HEK293 (cell line): ENCODE measurements at regions not wholly inside any gene's neighbourhood (a gene's known extent, or its start where the extent isn't known, plus 50 kb on each side); places are given as distances from the start of the nearest gene placed in this dataset.

Source experiments
- CTCF ChIA-PET: fragments of 350-600 bp; formaldehyde crosslinking; extraction: SDS; loops from one replicate; lab custom pipeline; 2021; ENCODE audit warnings: antibody characterized with exemption; lab: Yijun Ruan, JAX
- POLR2A ChIA-PET: fragments of 300-600 bp; formaldehyde crosslinking; extraction: SDS; loops from one replicate; lab custom pipeline; 2020; ENCODE audit warnings: antibody characterized with exemption, inconsistent platforms; lab: Yijun Ruan, JAX
- H3K27ac ChIP-seq: fragments of 200-500 bp; sonication (Bioruptor generic); 2 replicates; pipeline ENCODE4 v1.5.1; 2014; ENCODE audit warnings: low read depth, low read length, control low read depth, inconsistent platforms; ENCODE audit errors: extremely low read depth
- H3K36me3 ChIP-seq, 2 experiments: fragments of 200-500 bp in 1 of 2; sonication (Bioruptor generic) in 1 of 2; 1 replicate in 1 of 2; 2 replicates in 1 of 2; pipeline ENCODE4 v1.5.1; 2014 to 2017; ENCODE audit warnings: inconsistent platforms in 2 of 2, low read length in 2 of 2; ENCODE audit not compliant: control insufficient read depth in 2 of 2, insufficient read depth in 1 of 2
- H3K4me1 ChIP-seq: fragments of 200-500 bp; sonication (Bioruptor generic); 2 replicates; pipeline ENCODE4 v1.5.1; 2014; ENCODE audit warnings: mild to moderate bottlenecking, low read length, inconsistent platforms; ENCODE audit not compliant: control insufficient read depth, insufficient read depth
- H3K4me3 ChIP-seq: 2 replicates; pipeline ENCODE4 v1.5.1; 2011; ENCODE audit warnings: low read depth, mild to moderate bottlenecking, control low read depth, low read length, moderate library complexity
- H3K9me3 ChIP-seq: fragments of 200-500 bp; sonication (Bioruptor generic); 2 replicates; pipeline ENCODE4 v1.5.1; 2014; ENCODE audit warnings: low read depth, low read length, inconsistent platforms; ENCODE audit not compliant: control insufficient read depth, insufficient read depth
- ELK4 ChIP-seq: IDR thresholded peaks from 2 replicates; pipeline ENCODE4 v1.6.1; 2011; ENCODE audit warnings: mild to moderate bottlenecking, low read depth, low read length, borderline replicate concordance
- HIC1 ChIP-seq: fragments of 450-650 bp; formaldehyde crosslinking; IDR thresholded peaks from 2 replicates; pipeline ENCODE4 v1.5.1; 2016; ENCODE audit warnings: missing biosample characterization, missing genetic modification characterization
- INSM2 ChIP-seq: fragments of 450-650 bp; formaldehyde crosslinking; IDR thresholded peaks from 2 replicates; pipeline ENCODE4 v1.5.1; 2016; ENCODE audit warnings: missing biosample characterization, missing genetic modification characterization
- MYNN ChIP-seq: fragments of 450-650 bp; formaldehyde crosslinking; IDR thresholded peaks from 2 replicates; pipeline ENCODE4 v1.5.1; 2016; ENCODE audit warnings: missing biosample characterization, missing genetic modification characterization, borderline replicate concordance
- PBX3 ChIP-seq: sonication (generic); formaldehyde crosslinking; IDR thresholded peaks from 2 replicates; pipeline ENCODE4 v1.8.1; 2022; ENCODE audit warnings: mild to moderate bottlenecking, moderate library complexity, missing genetic modification reagents
- SP2 ChIP-seq: fragments of 450-650 bp; formaldehyde crosslinking; IDR thresholded peaks from 2 replicates; pipeline ENCODE4 v1.5.1; 2016; ENCODE audit warnings: missing biosample characterization, missing genetic modification characterization
- TRIM28 ChIP-seq: IDR thresholded peaks from 2 replicates; pipeline ENCODE4 v1.6.1; 2011; ENCODE audit warnings: low read length, control low read depth, borderline replicate concordance
- ZFP37 ChIP-seq: fragments of 450-650 bp; formaldehyde crosslinking; IDR thresholded peaks from 2 replicates; pipeline ENCODE4 v1.5.1; 2016; ENCODE audit warnings: missing biosample characterization, missing genetic modification characterization
- ZNF112 ChIP-seq: fragments of 450-650 bp; formaldehyde crosslinking; IDR thresholded peaks from 2 replicates; pipeline ENCODE4 v1.5.0; 2017; ENCODE audit warnings: missing biosample characterization, missing genetic modification characterization
- ZNF121 ChIP-seq: fragments of 450-650 bp; formaldehyde crosslinking; IDR thresholded peaks from 2 replicates; pipeline ENCODE4 v1.5.1; 2016; ENCODE audit warnings: missing biosample characterization, missing genetic modification characterization
- ZNF132 ChIP-seq: fragments of 450-650 bp; formaldehyde crosslinking; IDR thresholded peaks from 2 replicates; pipeline ENCODE4 v1.5.1; 2017; ENCODE audit warnings: missing biosample characterization, missing genetic modification characterization, borderline replicate concordance
- ZNF146 ChIP-seq: fragments of 450-650 bp; formaldehyde crosslinking; IDR thresholded peaks from 2 replicates; pipeline ENCODE4 v1.5.1; 2016; ENCODE audit warnings: missing biosample characterization, missing genetic modification characterization
- ZNF184 ChIP-seq: fragments of 450-650 bp; IDR thresholded peaks from 2 replicates; pipeline ENCODE4 v1.5.1; 2018; ENCODE audit warnings: missing biosample characterization, mild to moderate bottlenecking, missing genetic modification characterization
- ZNF2 ChIP-seq: fragments of 450-650 bp; formaldehyde crosslinking; IDR thresholded peaks from 2 replicates; pipeline ENCODE4 v1.5.1; 2016; ENCODE audit warnings: missing biosample characterization, missing genetic modification characterization
- ZNF292 ChIP-seq: fragments of 450-650 bp; formaldehyde crosslinking; IDR thresholded peaks from 2 replicates; pipeline ENCODE4 v1.5.1; 2016; ENCODE audit warnings: low read depth, missing biosample characterization, missing genetic modification characterization, borderline replicate concordance
- ZNF366 ChIP-seq: fragments of 450-650 bp; formaldehyde crosslinking; conservative IDR thresholded peaks from 2 replicates; pipeline ENCODE4 v1.5.1; 2016; ENCODE audit warnings: missing biosample characterization, missing genetic modification characterization
- ZNF426 ChIP-seq: fragments of 450-650 bp; formaldehyde crosslinking; IDR thresholded peaks from 2 replicates; pipeline ENCODE4 v1.5.1; 2017; ENCODE audit warnings: missing biosample characterization, missing genetic modification characterization, mild to moderate bottlenecking, inconsistent platforms, moderate library complexity
- ZNF449 ChIP-seq: fragments of 450-650 bp; formaldehyde crosslinking; IDR thresholded peaks from 2 replicates; pipeline ENCODE4 v1.5.1; 2017; ENCODE audit warnings: missing biosample characterization, mild to moderate bottlenecking, missing genetic modification characterization, moderate library complexity
- ZNF473 ChIP-seq: fragments of 450-650 bp; formaldehyde crosslinking; IDR thresholded peaks from 2 replicates; pipeline ENCODE4 v1.5.1; 2017; ENCODE audit warnings: missing biosample characterization, missing genetic modification characterization
- ZNF560 ChIP-seq: fragments of 450-650 bp; formaldehyde crosslinking; IDR thresholded peaks from 2 replicates; pipeline ENCODE4 v1.5.1; 2017; ENCODE audit warnings: missing biosample characterization, missing genetic modification characterization, borderline replicate concordance
- ZNF561 ChIP-seq: fragments of 450-650 bp; IDR thresholded peaks from 2 replicates; pipeline ENCODE4 v1.5.1; 2018; ENCODE audit warnings: missing biosample characterization, missing genetic modification characterization, borderline replicate concordance
- ZNF580 ChIP-seq: fragments of 450-650 bp; formaldehyde crosslinking; IDR thresholded peaks from 2 replicates; pipeline ENCODE4 v1.5.1; 2016; ENCODE audit warnings: missing biosample characterization, missing genetic modification characterization
- ZNF596 ChIP-seq: fragments of 450-650 bp; IDR thresholded peaks from 2 replicates; pipeline ENCODE4 v1.5.0; 2018; ENCODE audit warnings: missing biosample characterization, mild to moderate bottlenecking, missing genetic modification characterization, moderate library complexity
- ZNF660 ChIP-seq: fragments of 450-650 bp; IDR thresholded peaks from 2 replicates; pipeline ENCODE4 v1.5.1; 2018; ENCODE audit warnings: missing biosample characterization, mild to moderate bottlenecking, missing genetic modification characterization
- ZNF76 ChIP-seq: fragments of 450-650 bp; formaldehyde crosslinking; IDR thresholded peaks from 2 replicates; pipeline ENCODE4; 2016; ENCODE audit warnings: low read depth, missing biosample characterization, missing genetic modification characterization, borderline replicate concordance
- ZNF830 ChIP-seq: fragments of 450-650 bp; IDR thresholded peaks from 2 replicates; pipeline ENCODE4 v1.5.0; 2018; ENCODE audit warnings: missing biosample characterization, missing genetic modification characterization, low read depth, mild to moderate bottlenecking, moderate library complexity
- ZSCAN16 ChIP-seq: fragments of 450-650 bp; formaldehyde crosslinking; IDR thresholded peaks from 2 replicates; pipeline ENCODE4 v1.5.1; 2016; ENCODE audit warnings: missing biosample characterization, missing genetic modification characterization
- ZXDB ChIP-seq: fragments of 450-650 bp; formaldehyde crosslinking; IDR thresholded peaks from 2 replicates; pipeline ENCODE4 v1.5.1; 2016; ENCODE audit warnings: missing biosample characterization, missing genetic modification characterization

- TF ChIP-seq ZNF473 (tag by site-specific recombination), result no peak
- no peak for TF ChIP-seq PBX3
- TF ChIP-seq ZNF560 (tag by site-specific recombination), result no peak
- no peak for TF ChIP-seq ZNF580 (tag by site-specific recombination)
- TF ChIP-seq ZNF121 (tag by site-specific recombination), result no peak
- no peak for TF ChIP-seq ZNF830 (tag by site-specific recombination)
- TF ChIP-seq ZNF449 (tag by site-specific recombination), result no peak
- no peak for TF ChIP-seq ZNF596
- no peak for TF ChIP-seq TRIM28
- TF ChIP-seq ZNF132, result no peak
- TF ChIP-seq MYNN (tag by site-specific recombination), result no peak
- Histone ChIP-seq H3K4me1 (no peaks in the 10 kb centered on the region), H3K9me3 (no peaks in the 10 kb centered on the region), H3K27ac (no peak overlapping the region), H3K4me3 (no peak overlapping the region), H3K36me3 (no peaks in the 10 kb centered on the region)
- CTCF ChIA-PET, result interaction anchor here (0.6 kb wide), 1 partner anchor 353 kb away, joined by 3 read pairs; no protein-coding TSS in a partner anchor
- POLR2A ChIA-PET, result no interaction called here
Observed at GRCh38 chr3:110564674-110565073, 506.9 kb upstream of the NECTIN3 start.

- H3K27ac ChIP-seq, result no peak overlapping the region
- CTCF ChIA-PET, result no interaction called here
- no peak overlapping the region for H3K4me3 ChIP-seq
- no peaks in the 10 kb centered on the region for H3K36me3 ChIP-seq
- no peaks in the 10 kb centered on the region for H3K4me1 ChIP-seq
- POLR2A ChIA-PET, result no interaction called here
- no peaks in the 10 kb centered on the region for H3K9me3 ChIP-seq
- TF ChIP-seq ZNF112 (tag by site-specific recombination) (no peak), ZNF292 (no peak), ZSCAN16 (tag by site-specific recombination) (no peak), ELK4 (no peak), ZNF2 (tag by site-specific recombination) (no peak), HIC1 (tag by site-specific recombination) (no peak), ZFP37 (tag by site-specific recombination) (no peak), ZNF184 (tag by site-specific recombination) (no peak), ZNF426 (no peak), SP2 (tag by site-specific recombination) (no peak), ZNF146 (tag by site-specific recombination) (no peak), INSM2 (tag by site-specific recombination) (no peak), ZNF76 (tag by site-specific recombination) (no peak), ZNF366 (tag by site-specific recombination) (no peak), ZXDB (no peak), ZNF473 (tag by site-specific recombination) (no peak), ZNF580 (tag by site-specific recombination) (no peak), ZNF561 (no peak), ZNF660 (tag by site-specific recombination) (no peak)
Observed at GRCh38 chr3:110567029-110567428, 504.6 kb upstream of the NECTIN3 start.
